Gastrocnemius medialis (tissue), 4 donors: ENCODE measurements at regions not wholly inside any gene's neighbourhood (a gene's known extent, or its start where the extent isn't known, plus 50 kb on each side); places are given as distances from the start of the nearest gene placed in this dataset.

ENCODE experiments used
- ATAC-seq, 2 donors: fragments of 150-250 bp; one replicate each; pipeline ENCODE4 v1.9.1; 2016
- DNase-seq, 2 donors: peaks; one replicate each; pipeline ENCODE4 v3.0.0-alpha.2; 2019
- H3K27ac ChIP-seq, 4 donors: fragments of 200-600 bp; sonication (generic); 1 replicate in 1 of 4; 2 replicates in 3 of 4; pipeline ENCODE4 v1.5.1; 2016 to 2018; ENCODE audit warnings: mild to moderate bottlenecking in 2 of 4, moderate library complexity in 1 of 4
- H3K27me3 ChIP-seq, 3 donors: fragments of 200-600 bp; sonication (generic) in 2 of 3; 1 replicate in 1 of 3; 2 replicates in 2 of 3; pipeline versions ENCODE4 v1.5.1 to v1.6.0; 2016 to 2019; ENCODE audit warnings: mild to moderate bottlenecking in 1 of 3, moderate library complexity in 1 of 3
- H3K36me3 ChIP-seq, 2 donors: fragments of 200-600 bp; sonication (generic) in 1 of 2; one replicate each; pipeline ENCODE4 v1.5.1; 2017 to 2018
- H3K4me1 ChIP-seq, 2 donors: fragments of 200-600 bp; sonication (generic) in 1 of 2; one replicate each; pipeline ENCODE4 v1.5.1; 2016 to 2017; ENCODE audit warnings: mild to moderate bottlenecking in 2 of 2
- H3K4me3 ChIP-seq, 4 donors: fragments of 200-600 bp; sonication (generic) in 3 of 4; 1 replicate in 1 of 4; 2 replicates in 3 of 4; pipeline ENCODE4 v1.5.1; 2016 to 2019; ENCODE audit warnings: mild to moderate bottlenecking in 2 of 4
- H3K9me3 ChIP-seq, 3 donors: fragments of 200-600 bp; sonication (generic) in 2 of 3; 1 replicate in 1 of 3; 2 replicates in 2 of 3; pipeline ENCODE4 v1.5.1; 2016 to 2019
- POLR2A ChIP-seq, 2 donors: fragments of 450-650 bp; IDR thresholded peaks; one replicate each; pipeline ENCODE4 v1.6.1; 2017; ENCODE audit warnings: antibody characterized with exemption in 2 of 2, mild to moderate bottlenecking in 2 of 2, moderate library complexity in 2 of 2
- in situ Hi-C, 4 donors: fragments of 200-750 bp; cut with MboI; loops; one replicate each; pipeline versions ENCODE4 v1.15.0 to v1.8.0; 2017; ENCODE audit warnings: low sequenced_read_pairs in 4 of 4
- intact Hi-C: fragments of 100-400 bp; cut with DNase I; formaldehyde crosslinking; loops from one replicate; pipeline ENCODE4 v1.15.1; 2023; ENCODE audit warnings: low total_unique reads
- TF ChIP-seq, protein P1 (sequence below), 5 experiments: fragments of 450-650 bp in 3 of 5; fragments of 200-600 bp in 2 of 5; sonication (generic) in 2 of 5; IDR thresholded peaks in 4 of 5; conservative IDR thresholded peaks in 1 of 5; 1 replicate in 4 of 5; 2 replicates in 1 of 5; pipeline ENCODE4 v1.5.1; 2016 to 2019; ENCODE audit warnings: antibody characterized with exemption in 5 of 5, mild to moderate bottlenecking in 3 of 5, moderate library complexity in 3 of 5

DNA sequence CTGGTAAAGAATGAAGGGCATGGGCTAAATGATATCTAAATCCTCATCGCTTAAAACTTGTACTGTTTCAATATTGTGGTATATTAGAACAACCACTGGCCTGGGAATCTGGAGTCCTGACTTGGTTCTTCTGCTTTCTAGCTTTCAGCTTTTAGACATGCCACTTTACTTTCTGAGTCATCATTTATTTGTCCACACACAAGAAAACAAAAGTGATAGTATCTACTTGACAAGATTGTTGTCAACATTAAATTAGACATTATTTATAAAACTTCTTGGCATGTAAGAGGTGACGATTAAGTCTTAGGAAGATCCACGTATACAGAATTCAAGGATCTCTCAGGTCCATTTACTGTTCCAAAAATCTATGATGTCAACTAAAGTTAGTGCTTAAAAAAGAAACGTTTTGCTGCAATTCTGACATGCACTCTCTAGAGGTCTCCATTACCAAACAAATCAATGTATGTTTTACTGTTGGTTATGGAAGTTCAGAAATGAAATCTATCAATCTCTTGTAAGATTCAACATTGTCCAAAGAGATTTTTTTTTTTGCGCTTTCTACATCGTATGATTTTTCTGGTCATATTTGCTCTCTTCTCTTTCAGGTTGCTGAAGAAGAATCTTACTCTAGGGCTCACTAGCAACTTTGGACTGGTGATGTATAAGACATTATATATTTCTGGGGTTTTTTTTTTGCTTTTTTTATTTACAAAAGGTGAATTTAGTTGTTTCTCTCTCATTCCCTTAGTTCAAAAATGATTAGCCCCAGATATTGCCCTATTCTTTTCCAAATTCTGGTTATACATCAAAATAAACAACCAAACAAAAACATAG, 53.6 kb upstream of the DYNC1I1 start:
- H3K27me3 ChIP-seq = no peaks in the 10 kb centered on the region
- H3K36me3 ChIP-seq = no peaks in the 10 kb centered on the region
- peaks cover 0 to 10% of the 10 kb centered on the region in 2 donors for H3K4me1 ChIP-seq
- DNase-seq (no peak), ATAC-seq (no peak)
- in situ Hi-C loops = no loop called here
- no peak overlapping the region for H3K4me3 ChIP-seq
- H3K9me3 ChIP-seq = no peaks in the 10 kb centered on the region
- no peak for TF ChIP-seq POLR2A (IDR thresholded peaks at IDR 0.05)
- TF ChIP-seq, protein P1, sequence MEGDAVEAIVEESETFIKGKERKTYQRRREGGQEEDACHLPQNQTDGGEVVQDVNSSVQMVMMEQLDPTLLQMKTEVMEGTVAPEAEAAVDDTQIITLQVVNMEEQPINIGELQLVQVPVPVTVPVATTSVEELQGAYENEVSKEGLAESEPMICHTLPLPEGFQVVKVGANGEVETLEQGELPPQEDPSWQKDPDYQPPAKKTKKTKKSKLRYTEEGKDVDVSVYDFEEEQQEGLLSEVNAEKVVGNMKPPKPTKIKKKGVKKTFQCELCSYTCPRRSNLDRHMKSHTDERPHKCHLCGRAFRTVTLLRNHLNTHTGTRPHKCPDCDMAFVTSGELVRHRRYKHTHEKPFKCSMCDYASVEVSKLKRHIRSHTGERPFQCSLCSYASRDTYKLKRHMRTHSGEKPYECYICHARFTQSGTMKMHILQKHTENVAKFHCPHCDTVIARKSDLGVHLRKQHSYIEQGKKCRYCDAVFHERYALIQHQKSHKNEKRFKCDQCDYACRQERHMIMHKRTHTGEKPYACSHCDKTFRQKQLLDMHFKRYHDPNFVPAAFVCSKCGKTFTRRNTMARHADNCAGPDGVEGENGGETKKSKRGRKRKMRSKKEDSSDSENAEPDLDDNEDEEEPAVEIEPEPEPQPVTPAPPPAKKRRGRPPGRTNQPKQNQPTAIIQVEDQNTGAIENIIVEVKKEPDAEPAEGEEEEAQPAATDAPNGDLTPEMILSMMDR (IDR thresholded peaks at IDR 0.05 in 4 of 5, conservative IDR thresholded peaks at IDR 0.05 in 1 of 5) = no peak
- intact Hi-C loops = loop anchor here (2.0 kb wide), 1 partner anchor 152 kb away; no protein-coding TSS in a partner anchor
- no peak overlapping the region for H3K27ac ChIP-seq

DNA sequence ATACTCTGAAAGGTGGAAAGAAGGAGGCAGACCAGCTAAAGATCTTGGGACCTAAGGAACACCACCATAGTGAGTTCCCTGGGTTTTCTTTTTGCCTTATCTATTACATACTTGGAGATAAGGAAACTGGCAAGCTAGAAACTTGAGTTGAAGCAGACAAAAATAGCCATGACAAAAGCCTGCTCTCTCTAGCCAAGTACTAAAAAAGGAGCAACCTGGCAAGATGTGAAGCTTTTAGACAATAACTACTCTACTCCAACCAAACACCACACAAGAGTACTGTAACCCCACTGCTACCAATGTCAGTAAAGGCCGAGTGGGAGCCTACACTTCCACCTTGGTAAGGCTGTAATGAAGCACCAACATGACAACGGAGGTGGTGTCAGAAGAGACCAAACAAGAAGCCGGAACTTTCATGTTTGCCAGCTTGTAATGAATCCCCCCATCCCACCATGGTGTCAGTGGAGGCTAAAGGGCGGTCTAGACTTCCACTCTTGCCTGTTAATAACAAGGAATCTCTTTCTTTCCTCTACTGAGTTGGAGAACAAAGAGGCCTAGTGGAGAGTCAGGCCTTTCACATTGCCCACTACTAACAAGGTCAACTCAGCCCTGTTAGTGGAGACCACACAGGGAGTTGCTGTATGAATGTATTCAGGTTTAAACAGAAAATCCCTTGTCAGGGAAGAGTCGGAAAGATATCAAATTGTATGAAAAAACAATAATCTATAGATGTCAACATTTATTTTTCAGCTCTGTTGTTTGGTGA, 55.8 kb upstream of the DYNC1I1 start:
- no peak for DNase-seq

GRCh38 chr7:95715274-95715673, 57.1 kb upstream of the DYNC1I1 start:
- ATAC-seq = no peak
- in situ Hi-C loops (no loop called here), intact Hi-C loops (no loop called here)
- Histone ChIP-seq H3K4me3 (no peak overlapping the region), H3K9me3 (no peaks in the 10 kb centered on the region), H3K27me3 (no peaks in the 10 kb centered on the region), H3K27ac (no peak overlapping the region), H3K36me3 (no peaks in the 10 kb centered on the region), H3K4me1 (peaks cover 0 to 10% of the 10 kb centered on the region in 2 donors)
- DNase-seq = no peak
- TF ChIP-seq POLR2A (IDR thresholded peaks at IDR 0.05) = no peak
- TF ChIP-seq, protein P1 (IDR thresholded peaks at IDR 0.05 in 4 of 5, conservative IDR thresholded peaks at IDR 0.05 in 1 of 5) = no peak

More for the DNA sequence above, 55.8 kb upstream of the DYNC1I1 start:
- H3K27ac ChIP-seq = no peak overlapping the region
- intact Hi-C loops (no loop called here), in situ Hi-C loops (no loop called here)
- no peaks in the 10 kb centered on the region for H3K9me3 ChIP-seq
- no peaks in the 10 kb centered on the region for H3K36me3 ChIP-seq
- ATAC-seq = peak in 1 of 2 donors; percentile 45
- H3K27me3 ChIP-seq = no peaks in the 10 kb centered on the region
- TF ChIP-seq, protein P1 (IDR thresholded peaks at IDR 0.05 in 4 of 5, conservative IDR thresholded peaks at IDR 0.05 in 1 of 5) = no peak
- peaks cover 0 to 10% of the 10 kb centered on the region in 2 donors for H3K4me1 ChIP-seq
- no peak overlapping the region for H3K4me3 ChIP-seq

DNA sequence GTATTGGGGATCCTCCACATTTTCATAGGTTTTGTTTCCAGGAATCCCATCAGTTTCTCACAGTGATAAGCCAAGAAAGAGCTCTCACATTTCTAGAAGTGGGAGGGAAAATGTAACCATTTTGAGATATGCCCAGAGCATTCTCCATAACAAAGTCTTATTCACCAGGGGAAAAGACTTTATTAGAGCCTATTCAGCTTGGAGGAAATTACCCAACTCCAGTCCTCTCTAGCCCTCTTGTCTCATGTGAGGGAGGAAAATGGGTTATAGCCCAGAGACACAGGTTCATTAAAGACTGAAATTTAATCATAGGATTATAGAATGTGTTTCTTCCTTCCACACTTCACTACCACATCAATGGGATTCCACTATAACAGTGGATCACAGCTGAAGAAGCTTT, 61.6 kb upstream of the DYNC1I1 start:
- Histone ChIP-seq H3K36me3 (no peaks in the 10 kb centered on the region), H3K27ac (no peak overlapping the region), H3K4me3 (no peak overlapping the region), H3K4me1 (no peaks in the 10 kb centered on the region), H3K9me3 (no peaks in the 10 kb centered on the region), H3K27me3 (no peaks in the 10 kb centered on the region)
- DNase-seq (no peak), ATAC-seq (no peak)
- TF ChIP-seq POLR2A (IDR thresholded peaks at IDR 0.05) = no peak
- TF ChIP-seq, protein P1 (IDR thresholded peaks at IDR 0.05 in 4 of 5, conservative IDR thresholded peaks at IDR 0.05 in 1 of 5) = no peak
- intact Hi-C loops = no loop called here
- in situ Hi-C loops = no loop called here
